Suprapubic skin (tissue), 4 donors: ENCODE measurements at regions not wholly inside any gene's neighbourhood (a gene's known extent, or its start where the extent isn't known, plus 50 kb on each side); places are given as distances from the start of the nearest gene placed in this dataset.

Source experiments
- CTCF ChIP-seq, 2 donors: fragments of 200-600 bp in 1 of 2; fragments of 450-650 bp in 1 of 2; sonication (generic) in 1 of 2; IDR thresholded peaks; one replicate each; pipeline ENCODE4 v1.5.1; 2016 to 2019; ENCODE audit warnings: antibody characterized with exemption in 2 of 2, mild to moderate bottlenecking in 1 of 2, moderate library complexity in 1 of 2
- EP300 ChIP-seq: sonication (generic); formaldehyde crosslinking; IDR thresholded peaks from one replicate; pipeline ENCODE4 v1.6.1; 2017; ENCODE audit warnings: antibody characterized with exemption
- POLR2A ChIP-seq, 2 donors: fragments of 450-650 bp; IDR thresholded peaks; one replicate each; pipeline ENCODE4 v1.6.1; 2017; ENCODE audit warnings: antibody characterized with exemption in 2 of 2, mild to moderate bottlenecking in 2 of 2, moderate library complexity in 2 of 2
- POLR2AphosphoS5 ChIP-seq, 3 donors: sonication (generic); formaldehyde crosslinking; IDR thresholded peaks; one replicate each; pipeline ENCODE4 v1.6.1; 2017; ENCODE audit warnings: antibody characterized with exemption in 3 of 3

- TF ChIP-seq CTCF (IDR thresholded peaks at IDR 0.05): no peak
- TF ChIP-seq POLR2A (IDR thresholded peaks at IDR 0.05): no peak
- TF ChIP-seq EP300: no peak
- TF ChIP-seq POLR2AphosphoS5 (IDR thresholded peaks at IDR 0.05): no peak
Observed at GRCh38 chr11:29781268-29781667, 235.6 kb downstream of the KCNA4 start.
